Endothelial cell of umbilical vein (primary cell): ENCODE measurements at regions not wholly inside any gene's neighbourhood (a gene's known extent, or its start where the extent isn't known, plus 50 kb on each side); places are given as distances from the start of the nearest gene placed in this dataset.

ENCODE experiments used
- BruUV-seq: library from RNA; stranded (reverse); fragments of 400-500 nt; replicated peaks from 2 replicates; lab custom pipeline; 2021; lab: Mats Ljungman, UMichigan
- CTCF ChIA-PET: fragments of 300-600, 350-600 bp; sonication (Branson Sonifier 250); formaldehyde crosslinking; loops from one replicate; lab custom pipeline; 2021; ENCODE audit warnings: antibody characterized with exemption, inconsistent platforms; lab: Charles Lee
- POLR2A ChIA-PET: fragments of 300-600, 350-600 bp; sonication (Branson Sonifier 250); formaldehyde crosslinking; loops from one replicate; lab custom pipeline; 2021; ENCODE audit warnings: antibody characterized with exemption, inconsistent platforms; lab: Charles Lee
- DNase-seq: peaks from one replicate; pipeline ENCODE4 v3.0.0-alpha.2; 2011; ENCODE audit warnings: low read depth, low spot score
- FAIRE-seq: peaks from 2 replicates; lab custom pipeline; 2011; peaks lifted over from hg19 to GRCh38; lab: Jason Lieb, UNC
- H2AFZ ChIP-seq: 2 replicates; pipeline ENCODE4 v1.6.0; 2012; ENCODE audit warnings: low read depth, low read length, control low read depth, inconsistent platforms
- H3K27ac ChIP-seq: 2 replicates; pipeline ENCODE4 v1.5.1; 2011; ENCODE audit warnings: low read depth, mild to moderate bottlenecking, control low read depth, low read length, moderate library complexity; ENCODE audit not compliant: insufficient read depth
- H3K27me3 ChIP-seq, 2 experiments: 2 replicates each; pipeline versions ENCODE4 v1.6.0 to v1.6.1; 2011; ENCODE audit warnings: low read length in 2 of 2, mixed read lengths in 1 of 2; ENCODE audit not compliant: control insufficient read depth in 2 of 2, insufficient read depth in 2 of 2
- H3K36me3 ChIP-seq, 2 experiments: 2 replicates in 1 of 2; 3 replicates in 1 of 2; pipeline ENCODE4 v1.5.1; 2011; ENCODE audit warnings: low read length in 2 of 2, mild to moderate bottlenecking in 1 of 2, moderate library complexity in 1 of 2; ENCODE audit not compliant: control insufficient read depth in 2 of 2, insufficient read depth in 2 of 2; ENCODE audit errors: extremely low read depth in 1 of 2
- H3K4me1 ChIP-seq: 3 replicates; pipeline ENCODE4 v1.5.1; 2011; ENCODE audit warnings: mild to moderate bottlenecking, low read length; ENCODE audit not compliant: control insufficient read depth, insufficient read depth; ENCODE audit errors: extremely low read depth
- H3K4me2 ChIP-seq: 2 replicates; pipeline ENCODE4 v1.6.1; 2011; ENCODE audit warnings: low read length, control low read depth, mixed read lengths; ENCODE audit not compliant: insufficient read depth
- H3K4me3 ChIP-seq, 3 experiments: fragments of 200-600 bp in 1 of 3; sonication (generic), shearing (Covaris generic) in 1 of 3; replicated peaks in 1 of 3; 2 replicates each; pipeline ENCODE4 v1.5.1; 2011 to 2016; ENCODE audit warnings: control low read depth in 3 of 3, low read length in 3 of 3, mild to moderate bottlenecking in 2 of 3, inconsistent platforms in 1 of 3, low read depth in 1 of 3, moderate library complexity in 1 of 3; ENCODE audit not compliant: insufficient read depth in 1 of 3
- H3K79me2 ChIP-seq: 2 replicates; pipeline ENCODE4 v1.6.0; 2012; ENCODE audit warnings: low read length, inconsistent platforms; ENCODE audit not compliant: control insufficient read depth, insufficient read depth
- H3K9ac ChIP-seq: replicated peaks from 2 replicates; pipeline ENCODE3; 2011; ENCODE audit warnings: low read length, control low read depth; ENCODE audit not compliant: insufficient read depth; ENCODE audit errors: extremely low read depth
- H3K9me1 ChIP-seq: replicated peaks from 3 replicates; pipeline ENCODE4 v1.6.0; 2011; ENCODE audit warnings: mild to moderate bottlenecking, low read length; ENCODE audit not compliant: control insufficient read depth, insufficient read depth; ENCODE audit errors: extremely low read depth
- H3K9me3 ChIP-seq: replicated peaks from 2 replicates; pipeline ENCODE4 v1.5.1; 2012; ENCODE audit warnings: low read length, inconsistent platforms; ENCODE audit not compliant: control insufficient read depth, insufficient read depth
- H4K20me1 ChIP-seq: replicated peaks from 2 replicates; pipeline ENCODE3; 2011; ENCODE audit warnings: mild to moderate bottlenecking, low read length; ENCODE audit not compliant: control insufficient read depth, insufficient read depth; ENCODE audit errors: extremely low read depth
- EZH2 ChIP-seq: IDR thresholded peaks from 2 replicates; pipeline ENCODE4 v1.6.1; 2012; ENCODE audit warnings: borderline replicate concordance, low read depth, mild to moderate bottlenecking, moderate library complexity, low read length, inconsistent platforms; ENCODE audit not compliant: severe bottlenecking
- FOS ChIP-seq: IDR thresholded peaks from 2 replicates; pipeline ENCODE4 v1.6.1; 2011; ENCODE audit warnings: mild to moderate bottlenecking, low read length, moderate library complexity, borderline replicate concordance; ENCODE audit not compliant: insufficient read depth
- GATA2 ChIP-seq: IDR thresholded peaks from 2 replicates; pipeline ENCODE4 v1.7.0; 2011; ENCODE audit warnings: low read depth, mild to moderate bottlenecking, moderate library complexity, mixed read lengths, low read length; ENCODE audit not compliant: insufficient read length, insufficient read depth
- JUN ChIP-seq: IDR thresholded peaks from 2 replicates; pipeline ENCODE4 v1.6.1; 2011; ENCODE audit warnings: borderline replicate concordance, low read depth; ENCODE audit not compliant: insufficient read length, insufficient read depth
- MYC ChIP-seq: IDR thresholded peaks from one replicate; pipeline ENCODE4 v1.6.1; 2011; ENCODE audit warnings: mild to moderate bottlenecking, low read depth, low read length
- POLR2A ChIP-seq: IDR thresholded peaks from 2 replicates; pipeline ENCODE4 v1.6.1; 2012; ENCODE audit warnings: low read depth, mild to moderate bottlenecking, control low read depth, low read length
- POLR2AphosphoS5 ChIP-seq: IDR thresholded peaks from 2 replicates; pipeline ENCODE4 v1.6.1; 2012; ENCODE audit warnings: low read depth, mild to moderate bottlenecking, control low read depth, low read length, moderate library complexity; ENCODE audit not compliant: insufficient read depth
- dilution Hi-C: fragments of 300-500 bp; cut with MboI; formaldehyde crosslinking; loops from one replicate; pipeline ENCODE4 v1.15.0; 2019; ENCODE audit warnings: low sequenced_read_pairs; ENCODE audit not compliant: extremely low pct_ligation_motif_present
- intact Hi-C: fragments of 100-400 bp; cut with micrococcal nuclease; formaldehyde crosslinking; loops from one replicate; pipeline ENCODE4 v1.10.0; 2022
- TF ChIP-seq, protein P1 (sequence below): IDR thresholded peaks from 2 replicates; pipeline ENCODE4 v1.6.1; 2011; ENCODE audit not compliant: insufficient read depth, insufficient read length
- TF ChIP-seq, protein P2 (sequence below), 2 donors: IDR thresholded peaks; 1 replicate in 1 of 2; 2 replicates in 1 of 2; pipeline ENCODE4 v1.5.1; 2011; ENCODE audit warnings: low read length in 2 of 2, mild to moderate bottlenecking in 2 of 2, moderate library complexity in 2 of 2, control low read depth in 1 of 2, inconsistent platforms in 1 of 2, low read depth in 1 of 2; ENCODE audit not compliant: insufficient read depth in 1 of 2; ENCODE audit errors: extremely low read depth in 1 of 2

DNA sequence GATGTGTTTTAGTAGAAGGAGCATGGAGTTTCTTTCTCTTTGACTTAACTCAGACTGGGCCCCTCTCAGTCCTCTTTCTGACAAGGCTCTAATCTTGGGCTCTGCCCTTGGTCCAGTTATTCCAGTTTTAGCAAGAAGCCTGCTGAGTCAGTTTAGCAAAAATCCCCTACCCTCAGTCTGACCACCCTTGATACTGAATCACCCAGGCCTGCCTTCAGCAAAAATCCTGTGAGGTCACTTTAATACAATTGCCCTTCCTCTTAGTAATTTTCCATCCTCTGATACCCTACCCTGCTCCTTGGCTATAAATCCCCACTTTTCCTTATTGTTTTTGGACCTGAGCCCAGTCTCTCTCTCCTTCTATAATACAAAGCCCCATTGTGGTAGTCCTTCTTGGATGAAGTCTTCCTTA is 326.7 kb upstream of the NOX3 start:
- H2AFZ ChIP-seq: peak overlapping the region; percentile 79
- peak overlapping the region; percentile 46 for H3K9ac ChIP-seq
- H4K20me1 ChIP-seq: no peaks in the 10 kb centered on the region
- H3K36me3 ChIP-seq: no peaks in the 10 kb centered on the region
- peak; percentile 89 for FAIRE-seq
- H3K4me3 ChIP-seq: no peak overlapping the region
- no peaks in the 10 kb centered on the region for H3K9me1 ChIP-seq
- no peaks in the 10 kb centered on the region for H3K9me3 ChIP-seq
- intact Hi-C loops: loop anchor here (1.0 kb wide), 2 partner anchors 16 to 101 kb away; no protein-coding TSS in a partner anchor
- ChIA-PET POLR2A (no interaction called here), CTCF (interaction anchor here (1.0 to 1.3 kb wide), 3 partner anchors 17 to 102 kb away, joined by 3 to 6 read pairs (median 3); no protein-coding TSS in a partner anchor)
- peak overlapping the region; percentile 46 for H3K4me2 ChIP-seq
- peaks cover 18% of the 10 kb centered on the region for H3K4me1 ChIP-seq
- peak; percentile 52 for TF ChIP-seq JUN
- TF ChIP-seq POLR2A: no peak
- TF ChIP-seq, protein P1, sequence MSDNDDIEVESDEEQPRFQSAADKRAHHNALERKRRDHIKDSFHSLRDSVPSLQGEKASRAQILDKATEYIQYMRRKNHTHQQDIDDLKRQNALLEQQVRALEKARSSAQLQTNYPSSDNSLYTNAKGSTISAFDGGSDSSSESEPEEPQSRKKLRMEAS: no peak
- TF ChIP-seq, protein P2, sequence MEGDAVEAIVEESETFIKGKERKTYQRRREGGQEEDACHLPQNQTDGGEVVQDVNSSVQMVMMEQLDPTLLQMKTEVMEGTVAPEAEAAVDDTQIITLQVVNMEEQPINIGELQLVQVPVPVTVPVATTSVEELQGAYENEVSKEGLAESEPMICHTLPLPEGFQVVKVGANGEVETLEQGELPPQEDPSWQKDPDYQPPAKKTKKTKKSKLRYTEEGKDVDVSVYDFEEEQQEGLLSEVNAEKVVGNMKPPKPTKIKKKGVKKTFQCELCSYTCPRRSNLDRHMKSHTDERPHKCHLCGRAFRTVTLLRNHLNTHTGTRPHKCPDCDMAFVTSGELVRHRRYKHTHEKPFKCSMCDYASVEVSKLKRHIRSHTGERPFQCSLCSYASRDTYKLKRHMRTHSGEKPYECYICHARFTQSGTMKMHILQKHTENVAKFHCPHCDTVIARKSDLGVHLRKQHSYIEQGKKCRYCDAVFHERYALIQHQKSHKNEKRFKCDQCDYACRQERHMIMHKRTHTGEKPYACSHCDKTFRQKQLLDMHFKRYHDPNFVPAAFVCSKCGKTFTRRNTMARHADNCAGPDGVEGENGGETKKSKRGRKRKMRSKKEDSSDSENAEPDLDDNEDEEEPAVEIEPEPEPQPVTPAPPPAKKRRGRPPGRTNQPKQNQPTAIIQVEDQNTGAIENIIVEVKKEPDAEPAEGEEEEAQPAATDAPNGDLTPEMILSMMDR (IDR thresholded peaks at IDR 0.05; ENCODE audit: extremely low read depth in 1 of 2, insufficient read depth in 1 of 2, low read depth in 1 of 2, low read length in 2 of 2): no peak
- peak; percentile 51 for TF ChIP-seq POLR2AphosphoS5
- peak; percentile 52 for TF ChIP-seq GATA2
- peak; percentile 85 for TF ChIP-seq FOS
- TF ChIP-seq MYC: no peak
- TF ChIP-seq EZH2: no peak
- no peaks in the 10 kb centered on the region for H3K79me2 ChIP-seq
- no TSS peak for BruUV-seq
- no peaks in the 10 kb centered on the region for H3K27me3 ChIP-seq
- dilution Hi-C loops: no loop called here
- peak overlapping the region; percentile 90 for H3K27ac ChIP-seq
- peak; percentile 98 for DNase-seq
